ENCODE measurements at regions not wholly inside any gene's neighbourhood (a gene's known extent, or its start where the extent isn't known, plus 50 kb on each side); places are given as distances from the start of the nearest gene placed in this dataset.

DNA sequence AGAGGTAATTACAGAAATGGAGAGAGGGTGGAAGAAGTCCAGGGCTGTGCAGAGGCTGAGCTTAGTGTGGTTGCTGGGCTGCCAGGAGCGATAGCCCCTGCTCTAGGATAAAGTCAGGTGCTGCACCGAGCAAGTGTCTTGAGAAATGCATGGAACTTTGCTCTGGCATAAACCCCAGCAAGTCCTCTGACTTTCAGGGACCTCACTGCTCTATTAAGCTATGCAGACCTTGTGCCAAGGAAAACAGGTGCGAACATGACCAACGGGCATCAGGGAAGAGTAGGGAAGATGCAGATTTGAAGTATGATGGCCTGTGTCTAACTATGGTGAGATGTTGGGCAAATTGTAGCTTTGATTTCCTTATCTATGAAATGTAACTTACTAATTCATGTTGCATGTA lies 416.8 kb downstream of the NR2F2 start:
- DNase-seq, result no peak

DNA sequence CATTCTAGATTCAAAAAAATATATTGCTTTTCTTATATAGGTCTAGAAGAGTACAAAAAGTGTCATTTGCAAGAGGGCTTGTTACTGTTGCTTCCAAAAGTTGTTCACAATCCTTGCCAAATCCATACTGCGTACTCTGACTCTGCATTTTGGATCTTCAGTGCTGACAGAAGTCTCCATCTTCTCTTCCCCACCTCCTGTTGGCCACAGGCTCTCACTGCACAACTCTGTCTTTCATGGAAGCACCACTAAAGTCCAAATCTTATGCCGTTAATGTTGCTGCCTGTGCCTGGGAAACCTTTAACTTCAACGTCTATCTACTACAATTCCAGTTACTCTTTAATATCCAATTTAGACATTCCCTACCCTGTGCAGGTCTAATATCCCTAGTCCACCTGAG lies 419.9 kb downstream of the NR2F2 start:
- DNase-seq, result no peak

GRCh38 chr15:96756146-96756545 lies 425.6 kb downstream of the NR2F2 start:
- no peak for DNase-seq

- no peak for DNase-seq
Observed at GRCh38 chr15:96756656-96757055, 426.2 kb downstream of the NR2F2 start.

GRCh38 chr15:96762566-96762965 lies 432.1 kb downstream of the NR2F2 start:
- no peak for DNase-seq

DNA sequence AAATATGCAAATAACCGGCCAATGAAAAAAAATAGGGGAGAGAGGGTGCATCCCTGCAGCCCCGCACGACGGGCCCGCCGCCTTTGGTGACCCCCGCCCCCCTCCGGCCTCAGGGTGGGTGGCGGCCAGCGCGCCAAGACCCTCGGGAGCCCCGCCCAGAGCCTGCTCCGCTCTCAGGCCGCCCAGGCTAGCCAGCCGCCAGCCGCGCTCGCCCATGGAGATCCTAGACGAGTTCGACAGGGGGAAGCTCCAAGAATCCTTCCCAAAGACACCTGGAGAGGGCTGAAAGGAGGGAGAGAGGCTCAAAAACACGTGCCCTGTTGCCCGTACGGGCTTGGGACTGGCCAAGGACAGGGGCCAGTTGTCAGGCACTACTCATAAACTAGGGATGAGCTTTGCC lies 434.0 kb downstream of the NR2F2 start:
- no peak for DNase-seq

DNA sequence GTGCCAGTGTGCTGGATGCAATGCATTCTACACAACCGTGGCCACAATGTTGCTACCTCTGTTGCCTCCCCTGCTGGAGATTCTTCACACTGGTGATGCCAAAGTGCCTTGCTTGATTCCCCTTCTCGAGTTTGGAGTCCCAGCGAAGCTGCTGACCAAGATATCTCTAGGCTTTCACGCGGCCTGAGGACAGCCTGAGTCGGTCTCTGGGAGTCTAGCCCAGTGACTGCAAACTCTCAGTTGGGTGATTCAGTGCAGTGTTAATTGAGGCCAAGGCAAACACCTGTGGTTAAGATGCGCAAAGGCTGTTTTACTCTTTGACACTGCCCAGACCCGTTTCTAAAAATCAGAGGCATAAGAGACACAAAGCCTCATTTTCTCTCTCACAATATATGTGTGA lies 434.4 kb downstream of the NR2F2 start:
- no peak for DNase-seq

- DNase-seq, result no peak
Observed at GRCh38 chr15:96766366-96766765, 435.9 kb downstream of the NR2F2 start.

GRCh38 chr15:96767703-96768434 lies 437.4 kb downstream of the NR2F2 start:
- no peak for DNase-seq

DNA sequence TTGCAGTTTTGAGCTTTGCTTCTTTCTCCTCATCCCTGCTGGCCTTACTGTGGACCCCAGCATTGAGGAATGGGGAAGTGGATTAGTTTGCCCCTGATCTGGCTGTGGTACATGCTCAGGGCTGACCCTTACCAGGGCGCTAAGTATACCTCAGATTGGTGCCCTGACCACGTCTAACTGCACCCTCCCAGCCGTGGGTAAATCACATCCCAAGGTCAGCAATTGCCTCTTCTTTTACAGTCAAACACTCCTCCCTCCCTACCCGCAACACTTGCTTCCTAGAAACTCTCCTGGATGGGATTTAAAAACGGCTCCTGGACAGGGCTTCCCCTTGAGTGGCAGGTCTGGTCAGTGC lies 437.9 kb downstream of the NR2F2 start:
- DNase-seq, result no peak

DNA sequence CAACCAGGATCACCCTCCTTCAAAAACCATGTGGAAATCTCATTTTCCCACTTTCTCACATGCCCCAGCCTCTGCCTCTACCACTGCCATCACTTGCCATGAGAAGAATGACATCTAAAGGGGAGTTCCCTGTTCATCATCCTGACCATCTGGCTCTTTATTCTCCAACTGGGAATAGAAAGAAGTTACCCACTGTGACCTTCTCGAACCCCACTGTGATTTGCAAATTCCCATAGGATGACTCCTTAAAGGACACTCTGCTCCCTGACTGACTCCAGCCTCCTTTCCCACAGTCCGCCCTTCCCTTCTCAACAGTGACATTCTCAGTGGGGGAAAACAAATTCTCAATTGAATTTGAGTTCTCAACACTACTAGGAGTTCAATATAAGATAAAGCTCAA lies 440.5 kb downstream of the NR2F2 start:
- no peak for DNase-seq

- no peak for DNase-seq
Observed at GRCh38 chr15:96774216-96774615, 443.7 kb downstream of the NR2F2 start.

- no peak for DNase-seq
Observed at GRCh38 chr15:96783746-96784145, 453.2 kb downstream of the NR2F2 start.

- DNase-seq, result no peak
Observed at GRCh38 chr15:96790004-96790403, 459.5 kb downstream of the NR2F2 start.

GRCh38 chr15:96792216-96792615 lies 461.7 kb downstream of the NR2F2 start:
- DNase-seq, result no peak

- DNase-seq, result no peak
Observed at GRCh38 chr15:96796841-96797240, 466.3 kb downstream of the NR2F2 start.

DNA sequence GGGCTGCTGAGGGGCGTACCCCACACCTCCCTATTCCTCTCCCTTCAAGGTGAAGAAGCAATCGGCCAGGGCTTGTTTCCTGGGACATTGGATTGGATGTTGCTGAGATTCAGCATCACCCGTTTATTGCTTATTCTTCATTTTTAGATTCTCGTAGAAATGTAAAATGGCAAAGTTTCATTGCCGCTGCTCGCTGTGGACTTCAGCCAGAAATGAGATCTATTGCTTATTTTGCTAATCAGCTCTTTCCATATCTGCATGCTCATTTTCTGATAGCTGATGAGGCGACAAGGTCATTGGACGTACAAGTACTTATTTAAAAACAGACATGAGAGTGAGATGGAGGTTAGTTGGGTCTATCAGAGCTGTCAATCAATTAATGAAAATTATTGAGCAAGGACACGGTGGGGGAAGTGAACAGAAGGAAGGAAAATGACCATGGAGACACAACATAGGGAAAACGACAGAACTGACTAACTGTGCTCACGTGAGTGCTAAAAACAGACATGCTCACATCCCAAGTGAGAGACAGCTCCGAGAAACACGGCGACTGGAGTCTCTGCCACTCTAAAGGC lies 471.2 kb downstream of the NR2F2 start:
- no peak for DNase-seq

DNA sequence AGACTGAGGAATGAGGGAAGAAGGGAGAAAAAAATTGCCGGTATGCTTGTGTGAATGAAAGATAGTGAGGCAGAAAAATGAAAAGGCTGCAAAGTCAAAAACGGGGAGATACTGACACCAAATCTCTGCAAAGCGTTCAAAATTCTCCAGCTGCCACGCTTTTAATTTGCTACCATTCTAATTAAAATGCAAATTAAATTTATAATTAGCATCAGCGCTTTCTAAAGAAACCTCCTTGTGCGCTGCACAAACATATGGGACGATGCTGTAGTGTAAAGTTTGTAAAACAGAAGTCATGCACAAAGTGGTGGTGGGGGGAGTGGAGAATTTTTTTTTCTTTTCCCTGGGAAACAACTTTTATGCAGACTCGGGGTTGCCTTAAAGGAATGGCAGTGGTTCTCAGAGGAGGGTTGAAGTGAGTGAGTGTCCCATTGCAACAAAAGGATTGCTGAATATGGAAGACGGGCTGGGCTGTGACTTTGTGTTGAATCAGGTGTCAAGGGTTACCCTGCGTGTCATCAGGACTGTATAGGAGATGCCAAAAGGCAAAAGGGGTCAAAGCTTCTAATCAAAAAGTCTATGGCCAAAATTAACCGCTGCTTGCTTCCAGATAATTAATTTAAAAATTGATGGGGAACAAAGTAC lies 472.2 kb downstream of the NR2F2 start:
- no peak for DNase-seq

GRCh38 chr15:96804754-96805153 lies 474.3 kb downstream of the NR2F2 start:
- no peak for DNase-seq

DNA sequence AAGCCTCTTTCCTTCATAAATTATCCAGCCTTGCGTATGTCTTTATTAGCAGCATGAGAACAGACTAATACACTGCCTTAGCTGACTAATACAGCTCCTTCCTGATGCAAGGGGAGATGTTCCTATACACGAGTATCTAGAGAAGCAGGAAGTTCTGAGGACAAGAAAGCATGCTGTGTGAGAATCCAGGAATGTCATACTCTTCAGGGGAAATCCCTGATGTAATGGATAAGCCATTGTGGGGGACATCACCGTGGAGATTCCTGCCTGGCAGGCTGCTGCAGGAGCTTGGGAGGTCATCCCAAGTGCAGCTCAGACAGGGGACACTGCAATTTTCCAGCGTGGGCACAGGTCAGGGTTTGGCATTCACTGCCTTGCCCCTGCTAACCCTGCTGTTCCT lies 476.9 kb downstream of the NR2F2 start:
- no peak for DNase-seq

DNA sequence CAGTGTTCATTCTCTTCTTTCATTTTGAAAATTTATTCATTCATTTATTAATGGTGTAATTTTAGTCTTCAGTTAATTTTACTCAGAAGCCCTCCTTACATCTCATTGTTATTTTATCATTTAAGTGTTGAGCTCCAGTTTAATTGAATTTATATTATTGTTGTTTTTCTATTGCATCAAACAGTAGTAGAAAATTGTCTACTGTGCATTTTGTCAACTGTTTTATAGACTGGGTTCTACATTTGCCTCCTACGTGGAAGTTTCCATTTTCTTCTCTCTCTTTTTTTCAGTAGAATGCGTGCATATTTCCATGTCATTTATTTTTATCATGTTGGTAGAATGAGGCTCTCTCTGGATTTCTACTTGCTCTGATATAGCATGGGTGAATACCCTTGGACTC lies 487.4 kb downstream of the NR2F2 start:
- DNase-seq, result no peak

- DNase-seq, result no peak
Observed at GRCh38 chr15:96818861-96819260, 488.4 kb downstream of the NR2F2 start.

- DNase-seq, result no peak
Observed at GRCh38 chr15:96827981-96828380, 497.5 kb downstream of the NR2F2 start.

- no peak for DNase-seq
Observed at GRCh38 chr15:96837241-96837970, 506.9 kb downstream of the NR2F2 start.
